B cell (primary cell): ENCODE measurements at regions not wholly inside any gene's neighbourhood (a gene's known extent, or its start where the extent isn't known, plus 50 kb on each side); places are given as distances from the start of the nearest gene placed in this dataset.

Experiments
- CTCF ChIP-seq: fragments of 200-600 bp; IDR thresholded peaks from one replicate; pipeline ENCODE4 v1.8.0; 2022; ENCODE audit warnings: antibody characterized with exemption, mild to moderate bottlenecking
- EZH2 ChIP-seq: IDR thresholded peaks from 2 replicates; pipeline ENCODE4 v1.6.1; 2012; ENCODE audit warnings: borderline replicate concordance, low read depth, mild to moderate bottlenecking, moderate library complexity, low read length; ENCODE audit not compliant: insufficient read depth, poor library complexity, severe bottlenecking

GRCh38 chrX:115437841-115438595 lies 123.0 kb upstream of the PLS3 start:
- no peak for TF ChIP-seq CTCF
- TF ChIP-seq EZH2, result no peak
